ENCODE measurements at regions not wholly inside any gene's neighbourhood (a gene's known extent, or its start where the extent isn't known, plus 50 kb on each side); places are given as distances from the start of the nearest gene placed in this dataset.

DNA sequence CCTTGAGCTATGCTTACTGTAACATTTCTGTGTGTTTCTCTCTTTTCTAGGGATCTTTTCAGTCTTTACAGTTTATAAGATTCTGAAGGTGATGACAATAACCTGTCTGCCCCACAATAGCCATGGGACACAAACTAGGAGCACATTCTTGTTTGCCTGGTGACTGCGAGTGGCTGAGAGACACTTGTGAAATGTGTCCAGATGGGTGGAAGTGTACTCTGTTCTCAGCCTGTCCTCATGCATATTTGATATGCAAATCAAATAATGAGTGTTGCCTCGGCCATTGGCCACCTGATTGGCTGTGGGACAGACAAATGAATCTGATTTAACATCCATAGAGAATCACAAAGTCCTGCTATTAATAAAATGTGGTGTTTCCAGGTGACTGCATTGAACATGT lies 246.2 kb downstream of the HNMT start:
- TF ChIP-seq CTCF (IDR thresholded peaks at IDR 0.05): no peak
- TF ChIP-seq POLR2A (IDR thresholded peaks at IDR 0.05): no peak

Measured in lower leg skin (tissue), 3 donors.